HepG2 (cell line): ENCODE measurements at regions not wholly inside any gene's neighbourhood (a gene's known extent, or its start where the extent isn't known, plus 50 kb on each side); places are given as distances from the start of the nearest gene placed in this dataset.

Experiments used
- AHDC1 ChIP-seq: sonication (generic); formaldehyde crosslinking; IDR thresholded peaks from 2 replicates; pipeline ENCODE4 v1.5.1; 2020; ENCODE audit warnings: mild to moderate bottlenecking, missing genetic modification reagents, borderline replicate concordance
- ETV5 ChIP-seq: IDR thresholded peaks from 2 replicates; pipeline ENCODE4 v1.6.1; 2018; ENCODE audit warnings: missing biosample characterization, missing genetic modification reagents, inconsistent platforms, borderline replicate concordance
- FOXA1 ChIP-seq, 2 experiments: fragments of 450-650 bp in 1 of 2; sonication (generic) in 1 of 2; formaldehyde crosslinking in 1 of 2; IDR thresholded peaks; 2 replicates each; pipeline versions ENCODE4 v1.4.0 to v1.6.1; 2016 to 2020; ENCODE audit warnings: missing genetic modification reagents in 1 of 2
- GATAD2A ChIP-seq: IDR thresholded peaks from 2 replicates; pipeline ENCODE4 v1.6.1; 2016
- JUND ChIP-seq: sonication (generic); formaldehyde crosslinking; IDR thresholded peaks from 2 replicates; pipeline ENCODE4 v1.8.0; 2022; ENCODE audit warnings: mild to moderate bottlenecking, missing genetic modification reagents
- KDM1A ChIP-seq: IDR thresholded peaks from 2 replicates; pipeline ENCODE4 v1.6.1; 2016; ENCODE audit warnings: missing compliant biosample characterization
- MXD1 ChIP-seq: sonication (generic); formaldehyde crosslinking; IDR thresholded peaks from 2 replicates; pipeline ENCODE4 v1.4.0; 2020; ENCODE audit warnings: mild to moderate bottlenecking, missing genetic modification reagents
- NCOR1 ChIP-seq: fragments of 200-600 bp; sonication (generic); IDR thresholded peaks from 2 replicates; pipeline ENCODE4 v1.7.0; 2017; ENCODE audit warnings: antibody characterized with exemption, low read length, borderline replicate concordance
- PAF1 ChIP-seq: IDR thresholded peaks from 2 replicates; pipeline ENCODE4 v1.6.1; 2016; ENCODE audit warnings: missing genetic modification reagents, missing compliant biosample characterization
- RARA ChIP-seq: IDR thresholded peaks from 2 replicates; pipeline ENCODE4 v1.6.1; 2016; ENCODE audit warnings: missing genetic modification reagents, missing compliant biosample characterization
- REST ChIP-seq, 2 experiments: IDR thresholded peaks; 2 replicates each; pipeline ENCODE4 v1.6.1; 2011 to 2012; ENCODE audit warnings: low read length in 2 of 2, borderline replicate concordance in 1 of 2, low read depth in 1 of 2, mild to moderate bottlenecking in 1 of 2, moderate library complexity in 1 of 2
- ZKSCAN8 ChIP-seq: IDR thresholded peaks from 2 replicates; pipeline ENCODE4 v1.6.1; 2016; ENCODE audit warnings: borderline replicate concordance, missing genetic modification reagents, missing compliant biosample characterization
- ZNF446 ChIP-seq: sonication (generic); formaldehyde crosslinking; IDR thresholded peaks from 2 replicates; pipeline ENCODE4 v1.5.0; 2020; ENCODE audit warnings: mild to moderate bottlenecking, missing genetic modification reagents
- ZNF557 ChIP-seq: sonication (generic); formaldehyde crosslinking; IDR thresholded peaks from 2 replicates; pipeline ENCODE4 v1.4.0; 2020; ENCODE audit warnings: missing genetic modification reagents
- TF ChIP-seq, protein P1 (sequence below): sonication (generic); formaldehyde crosslinking; IDR thresholded peaks from 2 replicates; pipeline ENCODE4 v1.9.0; 2021; ENCODE audit warnings: missing genetic modification reagents, borderline replicate concordance
- TF ChIP-seq, protein P2 (sequence below): sonication (generic); formaldehyde crosslinking; IDR thresholded peaks from 2 replicates; pipeline ENCODE4 v1.5.0; 2020; ENCODE audit warnings: mild to moderate bottlenecking, missing genetic modification reagents

DNA sequence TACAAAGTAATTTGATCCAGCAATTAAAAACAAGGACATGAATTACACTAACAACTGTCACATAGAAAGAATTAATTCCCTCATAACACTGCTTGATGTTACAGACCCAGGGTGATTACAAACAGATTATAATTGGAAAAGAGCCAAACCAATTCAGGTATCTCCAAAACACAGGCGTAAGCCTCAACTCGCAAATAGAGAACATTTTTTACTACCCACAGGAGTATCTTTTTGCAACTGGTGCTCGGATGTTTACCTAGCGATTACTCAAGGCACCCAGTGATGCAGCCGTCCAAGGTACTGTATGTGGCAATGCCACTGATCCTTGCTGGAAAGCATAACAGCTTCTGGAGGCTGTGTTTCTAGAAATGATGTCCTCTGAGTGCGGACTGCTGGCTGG is 386.1 kb upstream of the KIF2A start (continued):
- TF ChIP-seq NCOR1: peak; percentile 45; the same call in 1 of the 2 replicates
- TF ChIP-seq GATAD2A (CRISPR knock-in tag): peak; percentile 65
- no peak for TF ChIP-seq PAF1 (CRISPR knock-in tag)
- peak; percentile 72 for TF ChIP-seq AHDC1 (CRISPR knock-in tag)
- no peak for TF ChIP-seq FOXA1 (IDR thresholded peaks at IDR 0.05)
- TF ChIP-seq FOXA1 (CRISPR knock-in tag; IDR thresholded peaks at IDR 0.05): peak; percentile 93
- TF ChIP-seq ETV5 (CRISPR knock-in tag): peak; percentile 51; the same call in 1 of the 2 replicates
- TF ChIP-seq ZNF446: no peak
- peak in 1 of 2 experiments; percentile 53; a peak in 1 of 4 replicates for TF ChIP-seq REST (IDR thresholded peaks at IDR 0.05; ENCODE audit: borderline replicate concordance in 1 of 2, low read depth in 1 of 2, low read length in 2 of 2)
- TF ChIP-seq KDM1A (CRISPR knock-in tag): peak; percentile 58; the same call in 1 of the 2 replicates
- TF ChIP-seq ZNF557 (CRISPR knock-in tag): no peak
- TF ChIP-seq, protein P1, sequence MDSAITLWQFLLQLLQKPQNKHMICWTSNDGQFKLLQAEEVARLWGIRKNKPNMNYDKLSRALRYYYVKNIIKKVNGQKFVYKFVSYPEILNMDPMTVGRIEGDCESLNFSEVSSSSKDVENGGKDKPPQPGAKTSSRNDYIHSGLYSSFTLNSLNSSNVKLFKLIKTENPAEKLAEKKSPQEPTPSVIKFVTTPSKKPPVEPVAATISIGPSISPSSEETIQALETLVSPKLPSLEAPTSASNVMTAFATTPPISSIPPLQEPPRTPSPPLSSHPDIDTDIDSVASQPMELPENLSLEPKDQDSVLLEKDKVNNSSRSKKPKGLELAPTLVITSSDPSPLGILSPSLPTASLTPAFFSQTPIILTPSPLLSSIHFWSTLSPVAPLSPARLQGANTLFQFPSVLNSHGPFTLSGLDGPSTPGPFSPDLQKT (CRISPR knock-in tag): no peak
- TF ChIP-seq, protein P2, sequence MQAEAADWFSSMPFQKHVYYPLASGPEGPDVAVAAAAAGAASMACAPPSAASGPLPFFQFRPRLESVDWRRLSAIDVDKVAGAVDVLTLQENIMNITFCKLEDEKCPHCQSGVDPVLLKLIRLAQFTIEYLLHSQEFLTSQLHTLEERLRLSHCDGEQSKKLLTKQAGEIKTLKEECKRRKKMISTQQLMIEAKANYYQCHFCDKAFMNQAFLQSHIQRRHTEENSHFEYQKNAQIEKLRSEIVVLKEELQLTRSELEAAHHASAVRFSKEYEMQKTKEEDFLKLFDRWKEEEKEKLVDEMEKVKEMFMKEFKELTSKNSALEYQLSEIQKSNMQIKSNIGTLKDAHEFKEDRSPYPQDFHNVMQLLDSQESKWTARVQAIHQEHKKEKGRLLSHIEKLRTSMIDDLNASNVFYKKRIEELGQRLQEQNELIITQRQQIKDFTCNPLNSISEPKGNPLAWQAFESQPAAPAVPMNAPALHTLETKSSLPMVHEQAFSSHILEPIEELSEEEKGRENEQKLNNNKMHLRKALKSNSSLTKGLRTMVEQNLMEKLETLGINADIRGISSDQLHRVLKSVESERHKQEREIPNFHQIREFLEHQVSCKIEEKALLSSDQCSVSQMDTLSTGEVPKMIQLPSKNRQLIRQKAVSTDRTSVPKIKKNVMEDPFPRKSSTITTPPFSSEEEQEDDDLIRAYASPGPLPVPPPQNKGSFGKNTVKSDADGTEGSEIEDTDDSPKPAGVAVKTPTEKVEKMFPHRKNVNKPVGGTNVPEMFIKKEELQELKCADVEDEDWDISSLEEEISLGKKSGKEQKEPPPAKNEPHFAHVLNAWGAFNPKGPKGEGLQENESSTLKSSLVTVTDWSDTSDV (CRISPR knock-in tag): no peak
- peak; percentile 65 for TF ChIP-seq RARA (CRISPR knock-in tag)
- TF ChIP-seq ZKSCAN8 (CRISPR knock-in tag): no peak
- TF ChIP-seq JUND (CRISPR knock-in tag): no peak
- no peak for TF ChIP-seq MXD1
